ENCODE measurements at regions not wholly inside any gene's neighbourhood (a gene's known extent, or its start where the extent isn't known, plus 50 kb on each side); places are given as distances from the start of the nearest gene placed in this dataset.

DNA sequence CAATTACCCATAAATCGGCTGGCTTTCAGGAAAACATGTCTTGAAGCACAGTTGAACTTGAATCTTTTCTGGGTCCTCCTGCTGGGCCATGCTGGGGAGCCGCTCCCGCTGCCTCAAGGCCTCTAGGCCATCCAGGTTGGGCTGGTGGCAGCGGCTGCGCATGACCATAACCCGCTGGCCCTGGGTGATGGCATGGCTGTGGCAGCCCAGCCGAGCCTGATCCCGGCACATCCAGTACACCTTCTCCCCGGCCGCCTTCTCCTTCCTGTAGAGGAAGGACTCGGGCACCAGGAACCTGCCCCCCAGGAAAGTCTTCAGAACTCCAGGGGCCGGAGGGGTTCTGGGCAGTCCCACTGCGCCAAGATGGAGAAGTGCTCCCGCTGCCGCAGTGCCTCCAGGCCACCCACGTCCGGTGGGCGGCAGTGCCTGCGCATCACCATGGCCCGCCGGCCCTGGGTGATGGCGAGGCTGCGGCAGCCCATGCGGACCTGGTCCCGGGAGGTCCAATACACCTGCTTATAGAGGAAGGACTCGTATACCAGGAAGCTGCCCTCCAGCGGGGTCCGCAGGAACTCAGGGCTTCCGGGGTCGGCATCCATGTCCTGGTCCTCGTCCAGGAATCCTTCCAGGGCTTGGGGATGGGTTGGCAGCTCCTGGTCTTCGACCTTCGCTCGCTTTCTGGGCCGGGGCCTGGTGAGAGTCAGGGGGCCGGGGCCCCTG lies 84.3 kb upstream of the FXR1 start:
- TF ChIP-seq, protein P1, sequence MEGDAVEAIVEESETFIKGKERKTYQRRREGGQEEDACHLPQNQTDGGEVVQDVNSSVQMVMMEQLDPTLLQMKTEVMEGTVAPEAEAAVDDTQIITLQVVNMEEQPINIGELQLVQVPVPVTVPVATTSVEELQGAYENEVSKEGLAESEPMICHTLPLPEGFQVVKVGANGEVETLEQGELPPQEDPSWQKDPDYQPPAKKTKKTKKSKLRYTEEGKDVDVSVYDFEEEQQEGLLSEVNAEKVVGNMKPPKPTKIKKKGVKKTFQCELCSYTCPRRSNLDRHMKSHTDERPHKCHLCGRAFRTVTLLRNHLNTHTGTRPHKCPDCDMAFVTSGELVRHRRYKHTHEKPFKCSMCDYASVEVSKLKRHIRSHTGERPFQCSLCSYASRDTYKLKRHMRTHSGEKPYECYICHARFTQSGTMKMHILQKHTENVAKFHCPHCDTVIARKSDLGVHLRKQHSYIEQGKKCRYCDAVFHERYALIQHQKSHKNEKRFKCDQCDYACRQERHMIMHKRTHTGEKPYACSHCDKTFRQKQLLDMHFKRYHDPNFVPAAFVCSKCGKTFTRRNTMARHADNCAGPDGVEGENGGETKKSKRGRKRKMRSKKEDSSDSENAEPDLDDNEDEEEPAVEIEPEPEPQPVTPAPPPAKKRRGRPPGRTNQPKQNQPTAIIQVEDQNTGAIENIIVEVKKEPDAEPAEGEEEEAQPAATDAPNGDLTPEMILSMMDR (conservative IDR thresholded peaks at IDR 0.05; ENCODE audit: low read depth, low read length) = no peak
- TF ChIP-seq FOS (IDR thresholded peaks at IDR 0.05; ENCODE audit: low read depth, low read length) (no peak), POLR2A (IDR thresholded peaks at IDR 0.05; ENCODE audit: low read depth, low read length) (no peak)
- TF ChIP-seq, protein P2, sequence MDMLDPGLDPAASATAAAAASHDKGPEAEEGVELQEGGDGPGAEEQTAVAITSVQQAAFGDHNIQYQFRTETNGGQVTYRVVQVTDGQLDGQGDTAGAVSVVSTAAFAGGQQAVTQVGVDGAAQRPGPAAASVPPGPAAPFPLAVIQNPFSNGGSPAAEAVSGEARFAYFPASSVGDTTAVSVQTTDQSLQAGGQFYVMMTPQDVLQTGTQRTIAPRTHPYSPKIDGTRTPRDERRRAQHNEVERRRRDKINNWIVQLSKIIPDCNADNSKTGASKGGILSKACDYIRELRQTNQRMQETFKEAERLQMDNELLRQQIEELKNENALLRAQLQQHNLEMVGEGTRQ (IDR thresholded peaks at IDR 0.05; ENCODE audit: low read depth, low read length) = no peak
